ENCODE measurements at regions not wholly inside any gene's neighbourhood (a gene's known extent, or its start where the extent isn't known, plus 50 kb on each side); places are given as distances from the start of the nearest gene placed in this dataset.
"Not testable (repeated sequence)": the region's sequence is repeated elsewhere in the genome, so short reads cannot be mapped to it uniquely, and the experiment has no call there.

- no peak for DNase-seq (ENCODE audit: low spot score)
These were observed 296.8 kb upstream of the KYNU start for GRCh38 chr2:142580691-142581090.

GRCh38 chr2:142575561-142575960, 301.9 kb upstream of the KYNU start:
- DNase-seq (ENCODE audit: low spot score) = no peak

GRCh38 chr2:142574388-142574787, 303.1 kb upstream of the KYNU start:
- DNase-seq (ENCODE audit: low spot score) = no peak

GRCh38 chr2:142572346-142573132, 304.9 kb upstream of the KYNU start:
- no peak for DNase-seq (ENCODE audit: low spot score)

GRCh38 chr2:142571934-142572333, 305.5 kb upstream of the KYNU start:
- no peak for DNase-seq (ENCODE audit: low spot score)

GRCh38 chr2:142562900-142563299, 314.6 kb upstream of the KYNU start:
- DNase-seq (ENCODE audit: low spot score) = no peak

GRCh38 chr2:142561656-142562055, 315.8 kb upstream of the KYNU start:
- DNase-seq (ENCODE audit: low spot score) = no peak

- DNase-seq (ENCODE audit: low spot score) = no peak
These were observed 320.1 kb upstream of the KYNU start for GRCh38 chr2:142557391-142557790.

- not testable (repeated sequence) for DNase-seq (ENCODE audit: low spot score)
These were observed 331.5 kb upstream of the KYNU start for GRCh38 chr2:142545999-142546398.

GRCh38 chr2:142545036-142545435, 332.4 kb upstream of the KYNU start:
- no peak for DNase-seq (ENCODE audit: low spot score)

- no peak for DNase-seq (ENCODE audit: low spot score)
These were observed 333.3 kb upstream of the KYNU start for GRCh38 chr2:142544173-142544572.

- no peak for DNase-seq (ENCODE audit: low spot score)
These were observed 335.0 kb upstream of the KYNU start for GRCh38 chr2:142542431-142542910.

GRCh38 chr2:142536966-142537365, 340.5 kb upstream of the KYNU start:
- no peak for DNase-seq (ENCODE audit: low spot score)

- no peak for DNase-seq (ENCODE audit: low spot score)
These were observed 341.0 kb upstream of the KYNU start for GRCh38 chr2:142536492-142536891.

GRCh38 chr2:142535311-142535710, 342.2 kb upstream of the KYNU start:
- no peak for DNase-seq (ENCODE audit: low spot score)

GRCh38 chr2:142533177-142533576, 344.3 kb upstream of the KYNU start:
- no peak for DNase-seq (ENCODE audit: low spot score)

- DNase-seq (ENCODE audit: low spot score) = no peak
These were observed 346.1 kb upstream of the KYNU start for GRCh38 chr2:142531377-142531776.

GRCh38 chr2:142525720-142526119, 351.7 kb upstream of the KYNU start:
- DNase-seq (ENCODE audit: low spot score) = no peak

GRCh38 chr2:142521492-142521891, 356.0 kb upstream of the KYNU start:
- no peak for DNase-seq (ENCODE audit: low spot score)

GRCh38 chr2:142515493-142515892, 362.0 kb upstream of the KYNU start:
- DNase-seq (ENCODE audit: low spot score) = no peak

- DNase-seq (ENCODE audit: low spot score) = no peak
These were observed 368.1 kb upstream of the KYNU start for GRCh38 chr2:142509401-142509800.

GRCh38 chr2:142504754-142505153, 372.7 kb upstream of the KYNU start:
- no peak for DNase-seq (ENCODE audit: low spot score)

GRCh38 chr2:142502402-142502801, 371.6 kb upstream of the LRP1B start:
- no peak for DNase-seq (ENCODE audit: low spot score)

GRCh38 chr2:142495141-142495540, 364.3 kb upstream of the LRP1B start:
- no peak for DNase-seq (ENCODE audit: low spot score)
